RPMI7951 (cell line): ENCODE measurements at regions not wholly inside any gene's neighbourhood (a gene's known extent, or its start where the extent isn't known, plus 50 kb on each side); places are given as distances from the start of the nearest gene placed in this dataset.

Experiments used
- DNase-seq: peaks from one replicate; pipeline ENCODE4 v3.0.0-alpha.2; 2012; ENCODE audit warnings: low read depth

GRCh38 chr12:62995097-62995496, 60.1 kb upstream of the PPM1H start:
- no peak for DNase-seq

- DNase-seq, result no peak
These were observed 51.9 kb upstream of the PPM1H start for GRCh38 chr12:62986844-62987243.
